ENCODE measurements at regions not wholly inside any gene's neighbourhood (a gene's known extent, or its start where the extent isn't known, plus 50 kb on each side); places are given as distances from the start of the nearest gene placed in this dataset.

DNA sequence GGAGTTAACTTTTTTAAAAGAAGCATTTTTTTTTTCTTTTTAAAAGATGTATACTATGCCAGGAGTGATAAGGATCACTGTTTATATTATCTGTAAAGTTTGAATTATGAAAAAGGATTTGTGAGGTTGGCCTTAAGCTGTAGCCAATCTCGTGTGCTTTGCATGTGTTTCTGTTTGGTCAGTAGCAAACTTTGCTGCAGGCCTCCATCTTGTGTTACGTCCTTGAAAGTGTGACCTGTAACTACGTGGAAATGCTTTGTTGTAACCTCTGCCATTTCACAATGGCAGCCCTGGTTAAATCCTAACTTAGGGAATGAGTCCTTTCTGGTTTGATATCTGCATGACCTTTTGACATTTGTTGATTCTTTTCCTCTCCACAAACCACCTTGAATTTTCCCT is 1345.6 kb downstream of the NSUN3 start:
- TF ChIP-seq POLR2A (IDR thresholded peaks at IDR 0.05; ENCODE audit: borderline replicate concordance, extremely low read depth, insufficient read depth, insufficient read length) (no peak), CTCF (IDR thresholded peaks at IDR 0.05 in 2 of 3, conservative IDR thresholded peaks at IDR 0.05 in 1 of 3; ENCODE audit: borderline replicate concordance in 1 of 3, insufficient read depth in 1 of 3, low read depth in 2 of 3, low read length in 2 of 3) (no peak), EGR1 (IDR thresholded peaks at IDR 0.05; ENCODE audit: low read depth) (no peak), TCF7L2 (IDR thresholded peaks at IDR 0.05; ENCODE audit: borderline replicate concordance, extremely low read depth, insufficient read depth, insufficient read length) (no peak), ZNF274 (IDR thresholded peaks at IDR 0.05; ENCODE audit: low read depth, low read length) (no peak), EZH2 (IDR thresholded peaks at IDR 0.05) (no peak), POLR2AphosphoS5 (IDR thresholded peaks at IDR 0.05; ENCODE audit: low read depth, low read length) (no peak), REST (IDR thresholded peaks at IDR 0.05; ENCODE audit: low read depth) (no peak), SP1 (IDR thresholded peaks at IDR 0.05; ENCODE audit: low read depth) (no peak), EZH2phosphoT487 (IDR thresholded peaks at IDR 0.05; ENCODE audit: borderline replicate concordance) (no peak)
- TF ChIP-seq, protein P1, sequence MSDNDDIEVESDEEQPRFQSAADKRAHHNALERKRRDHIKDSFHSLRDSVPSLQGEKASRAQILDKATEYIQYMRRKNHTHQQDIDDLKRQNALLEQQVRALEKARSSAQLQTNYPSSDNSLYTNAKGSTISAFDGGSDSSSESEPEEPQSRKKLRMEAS (IDR thresholded peaks at IDR 0.05) = no peak
- TF ChIP-seq, protein P2, sequence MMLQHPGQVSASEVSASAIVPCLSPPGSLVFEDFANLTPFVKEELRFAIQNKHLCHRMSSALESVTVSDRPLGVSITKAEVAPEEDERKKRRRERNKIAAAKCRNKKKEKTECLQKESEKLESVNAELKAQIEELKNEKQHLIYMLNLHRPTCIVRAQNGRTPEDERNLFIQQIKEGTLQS (IDR thresholded peaks at IDR 0.05) = no peak
